H9 (cell line): ENCODE measurements at regions not wholly inside any gene's neighbourhood (a gene's known extent, or its start where the extent isn't known, plus 50 kb on each side); places are given as distances from the start of the nearest gene placed in this dataset.

Source experiments
- DNase-seq: peaks from one replicate; pipeline ENCODE4 v3.0.0-alpha.2; 2017
- H2AFZ ChIP-seq: one replicate; pipeline ENCODE4 v1.6.1; 2013; ENCODE audit warnings: mild to moderate bottlenecking, low read length, control low read depth, moderate library complexity
- H2AK5ac ChIP-seq: 2 replicates; pipeline ENCODE4 v1.6.1; 2013; ENCODE audit warnings: low read length, control low read depth, mixed read lengths; ENCODE audit not compliant: insufficient read length
- H2BK120ac ChIP-seq: one replicate; pipeline ENCODE4 v1.6.1; 2013; ENCODE audit warnings: low read depth, mild to moderate bottlenecking, low read length, control low read depth, inconsistent platforms; ENCODE audit not compliant: poor library complexity, severe bottlenecking
- H2BK12ac ChIP-seq: 2 replicates; pipeline ENCODE4 v1.6.1; 2013; ENCODE audit warnings: low read length, control low read depth, mixed read lengths, low read depth; ENCODE audit not compliant: insufficient read length
- H2BK15ac ChIP-seq: 2 replicates; pipeline ENCODE4 v1.6.1; 2013; ENCODE audit warnings: low read depth, low read length, control low read depth
- H2BK20ac ChIP-seq: one replicate; pipeline ENCODE4 v1.6.1; 2013; ENCODE audit warnings: low read depth, mild to moderate bottlenecking, low read length, control low read depth, inconsistent platforms; ENCODE audit not compliant: poor library complexity, severe bottlenecking
- H2BK5ac ChIP-seq: 2 replicates; pipeline ENCODE4 v1.6.1; 2013; ENCODE audit warnings: low read length, control low read depth, mixed read lengths; ENCODE audit not compliant: insufficient read length
- H3K14ac ChIP-seq: 2 replicates; pipeline ENCODE4 v1.6.1; 2013; ENCODE audit warnings: low read length, control low read depth; ENCODE audit not compliant: insufficient read depth
- H3K18ac ChIP-seq: 2 replicates; pipeline ENCODE4 v1.6.1; 2013; ENCODE audit warnings: low read depth, mild to moderate bottlenecking, mixed read lengths, low read length, control low read depth; ENCODE audit not compliant: insufficient read length
- H3K23ac ChIP-seq: 2 replicates; pipeline ENCODE4 v1.6.1; 2013; ENCODE audit warnings: low read length, control low read depth, mixed read lengths, low read depth; ENCODE audit not compliant: insufficient read length
- H3K23me2 ChIP-seq: 2 replicates; pipeline ENCODE4 v1.6.1; 2013; ENCODE audit warnings: low read depth, mild to moderate bottlenecking, mixed read lengths, low read length, control low read depth; ENCODE audit not compliant: insufficient read length, poor library complexity, severe bottlenecking
- H3K27ac ChIP-seq: 2 replicates; pipeline ENCODE4 v1.5.1; 2013; ENCODE audit warnings: low read length, control low read depth, mixed read lengths, low read depth; ENCODE audit not compliant: insufficient read length
- H3K27me3 ChIP-seq: 2 replicates; pipeline ENCODE4 v1.6.1; 2013; ENCODE audit warnings: low read length, control low read depth, inconsistent platforms; ENCODE audit not compliant: insufficient read depth
- H3K4ac ChIP-seq: 2 replicates; pipeline ENCODE4 v1.6.1; 2013; ENCODE audit warnings: low read depth, mild to moderate bottlenecking, control low read depth, inconsistent platforms, low read length, moderate library complexity
- H3K4me1 ChIP-seq: 2 replicates; pipeline ENCODE4 v1.6.1; 2013; ENCODE audit warnings: low read length, control low read depth, inconsistent platforms; ENCODE audit not compliant: insufficient read depth
- H3K4me2 ChIP-seq: 2 replicates; pipeline ENCODE4 v1.6.1; 2013; ENCODE audit warnings: low read length, control low read depth, mixed read lengths; ENCODE audit not compliant: insufficient read length, insufficient read depth
- H3K56ac ChIP-seq: 2 replicates; pipeline ENCODE4 v1.6.1; 2013; ENCODE audit warnings: low read depth, mild to moderate bottlenecking, mixed read lengths, low read length, control low read depth; ENCODE audit not compliant: insufficient read length
- H3K79me1 ChIP-seq: 2 replicates; pipeline ENCODE4 v1.6.1; 2013; ENCODE audit warnings: low read depth, mild to moderate bottlenecking, moderate library complexity, low read length, control low read depth, inconsistent platforms; ENCODE audit not compliant: insufficient read depth, poor library complexity, severe bottlenecking
- H3K79me2 ChIP-seq: 2 replicates; pipeline ENCODE4 v1.6.1; 2013; ENCODE audit warnings: low read length, control low read depth, inconsistent platforms; ENCODE audit not compliant: insufficient read depth
- H3K9ac ChIP-seq: 2 replicates; pipeline ENCODE4 v1.6.1; 2013; ENCODE audit warnings: low read length, control low read depth, mixed read lengths; ENCODE audit not compliant: insufficient read length; ENCODE audit errors: extremely low read depth
- H3K9me3 ChIP-seq: one replicate; pipeline ENCODE4 v1.6.1; 2013; ENCODE audit warnings: low read depth, low read length, inconsistent platforms; ENCODE audit not compliant: control insufficient read depth
- H3T11ph ChIP-seq: one replicate; pipeline ENCODE4 v1.6.1; 2013; ENCODE audit warnings: mild to moderate bottlenecking, low read length, control low read depth, inconsistent platforms
- H4K20me1 ChIP-seq: one replicate; pipeline ENCODE4 v1.6.1; 2013; ENCODE audit not compliant: control insufficient read depth, insufficient read length, insufficient read depth
- H4K5ac ChIP-seq: 2 replicates; pipeline ENCODE4 v1.6.1; 2013; ENCODE audit warnings: low read depth, mild to moderate bottlenecking, mixed read lengths, low read length, control low read depth; ENCODE audit not compliant: insufficient read length
- H4K8ac ChIP-seq: replicated peaks from 2 replicates; pipeline ENCODE4 v1.6.1; 2013; ENCODE audit warnings: low read length, control low read depth, mixed read lengths, low read depth; ENCODE audit not compliant: insufficient read length
- H4K91ac ChIP-seq: 2 replicates; pipeline ENCODE4 v1.6.1; 2013; ENCODE audit warnings: low read depth, mild to moderate bottlenecking, moderate library complexity, mixed read lengths, low read length, control low read depth; ENCODE audit not compliant: insufficient read length
- H3K27ac Mint-ChIP-seq, 3 experiments: 2 replicates in 2 of 3; 3 replicates in 1 of 3; pipeline ENCODE4 v1.8.0; 2020 to 2021; ENCODE audit warnings: mixed read lengths in 3 of 3, mild to moderate bottlenecking in 1 of 3, moderate library complexity in 1 of 3
- H3K27me3 Mint-ChIP-seq: 2 replicates; pipeline ENCODE4 v1.8.0; 2021; ENCODE audit warnings: low read depth, mild to moderate bottlenecking, moderate library complexity, mixed read lengths
- H3K36me3 Mint-ChIP-seq, 3 experiments: 2 replicates in 2 of 3; 3 replicates in 1 of 3; pipeline ENCODE4 v1.8.0; 2020 to 2021; ENCODE audit warnings: low read depth in 3 of 3, mixed read lengths in 3 of 3; ENCODE audit not compliant: insufficient read depth in 1 of 3
- H3K4me1 Mint-ChIP-seq, 2 experiments: 2 replicates each; pipeline ENCODE4 v1.8.0; 2020; ENCODE audit warnings: mixed read lengths in 2 of 2
- H3K4me3 Mint-ChIP-seq, 2 experiments: 2 replicates in 1 of 2; 3 replicates in 1 of 2; pipeline ENCODE4 v1.8.0; 2020 to 2021; ENCODE audit warnings: mild to moderate bottlenecking in 2 of 2, mixed read lengths in 2 of 2, moderate library complexity in 1 of 2
- H3K9me3 Mint-ChIP-seq, 2 experiments: 2 replicates in 1 of 2; 3 replicates in 1 of 2; pipeline ENCODE4 v1.8.0; 2020; ENCODE audit warnings: mild to moderate bottlenecking in 2 of 2, mixed read lengths in 2 of 2, moderate library complexity in 1 of 2
- WGBS: extraction: QIAGEN DNeasy Blood & Tissue Kit; methylation state at CpG from one replicate; pipeline ENCODE4 v1.1.7; 2013; ENCODE audit warnings: missing lambda C conversion rate, low lambda C conversion rate, mixed read lengths; ENCODE audit not compliant: insufficient read length; ENCODE audit errors: extremely low coverage; 5-methylcytosine and 5-hydroxymethylcytosine counted together
- TF ChIP-seq, protein P1 (sequence below): fragments of 200-600 bp; sonication (generic); conservative IDR thresholded peaks from 3 replicates; pipeline ENCODE4 v1.8.0; 2021; ENCODE audit warnings: antibody characterized with exemption, mild to moderate bottlenecking

DNA sequence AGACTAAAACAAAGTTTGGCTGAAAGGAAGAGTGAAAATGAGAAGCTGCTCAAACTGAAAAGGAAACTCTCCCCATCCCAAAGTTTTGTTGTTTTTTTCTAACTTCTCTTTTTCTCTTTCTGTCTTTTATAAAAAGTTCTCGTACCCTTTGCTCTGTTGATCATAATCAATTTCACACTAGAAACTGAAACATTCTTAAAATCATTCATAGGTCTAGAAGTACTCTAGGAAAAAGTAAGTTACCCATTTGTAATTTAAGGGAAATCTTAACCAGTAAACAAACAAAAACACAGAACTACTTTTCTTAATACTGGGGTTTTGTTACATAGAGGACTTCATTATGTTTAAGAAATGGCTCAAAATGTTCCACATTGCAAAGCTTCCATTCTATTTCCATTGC lies 339.8 kb downstream of the SEMA3D start:
- Mint-ChIP-seq H3K27ac (no peak overlapping the region), H3K36me3 (no peaks in the 10 kb centered on the region), H3K27me3 (no peaks in the 10 kb centered on the region), H3K9me3 (no peaks in the 10 kb centered on the region; a peak in 1 of 5 replicates), H3K4me3 (no peak overlapping the region), H3K4me1 (peaks cover 0 to 2% of the 10 kb centered on the region in 2 experiments; a peak in 1 of 4 replicates)
- Histone ChIP-seq H3T11ph (no peak overlapping the region), H2BK5ac (no peak overlapping the region), H3K23ac (no peak overlapping the region), H3K79me1 (no peaks in the 10 kb centered on the region), H2BK120ac (no peak overlapping the region), H3K4me2 (no peak overlapping the region), H2BK20ac (no peak overlapping the region), H3K23me2 (no peaks in the 10 kb centered on the region), H4K91ac (no peak overlapping the region), H3K56ac (no peak overlapping the region), H3K27ac (no peak overlapping the region), H4K5ac (no peak overlapping the region), H2BK15ac (no peak overlapping the region), H3K27me3 (no peaks in the 10 kb centered on the region), H3K9ac (no peak overlapping the region), H3K18ac (no peak overlapping the region), H3K14ac (no peak overlapping the region), H2BK12ac (no peak overlapping the region), H3K4me1 (no peaks in the 10 kb centered on the region), H2AFZ (no peak overlapping the region), H3K9me3 (no peaks in the 10 kb centered on the region), H4K8ac (no peak overlapping the region), H3K4ac (no peak overlapping the region), H2AK5ac (no peak overlapping the region), H3K79me2 (no peaks in the 10 kb centered on the region), H4K20me1 (no peaks in the 10 kb centered on the region)
- no peak for DNase-seq
- no CpG with 5 or more reads among the region's 1 CpG for WGBS
- TF ChIP-seq, protein P1, sequence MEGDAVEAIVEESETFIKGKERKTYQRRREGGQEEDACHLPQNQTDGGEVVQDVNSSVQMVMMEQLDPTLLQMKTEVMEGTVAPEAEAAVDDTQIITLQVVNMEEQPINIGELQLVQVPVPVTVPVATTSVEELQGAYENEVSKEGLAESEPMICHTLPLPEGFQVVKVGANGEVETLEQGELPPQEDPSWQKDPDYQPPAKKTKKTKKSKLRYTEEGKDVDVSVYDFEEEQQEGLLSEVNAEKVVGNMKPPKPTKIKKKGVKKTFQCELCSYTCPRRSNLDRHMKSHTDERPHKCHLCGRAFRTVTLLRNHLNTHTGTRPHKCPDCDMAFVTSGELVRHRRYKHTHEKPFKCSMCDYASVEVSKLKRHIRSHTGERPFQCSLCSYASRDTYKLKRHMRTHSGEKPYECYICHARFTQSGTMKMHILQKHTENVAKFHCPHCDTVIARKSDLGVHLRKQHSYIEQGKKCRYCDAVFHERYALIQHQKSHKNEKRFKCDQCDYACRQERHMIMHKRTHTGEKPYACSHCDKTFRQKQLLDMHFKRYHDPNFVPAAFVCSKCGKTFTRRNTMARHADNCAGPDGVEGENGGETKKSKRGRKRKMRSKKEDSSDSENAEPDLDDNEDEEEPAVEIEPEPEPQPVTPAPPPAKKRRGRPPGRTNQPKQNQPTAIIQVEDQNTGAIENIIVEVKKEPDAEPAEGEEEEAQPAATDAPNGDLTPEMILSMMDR, result no peak
